ENCODE measurements at regions not wholly inside any gene's neighbourhood (a gene's known extent, or its start where the extent isn't known, plus 50 kb on each side); places are given as distances from the start of the nearest gene placed in this dataset.

DNA sequence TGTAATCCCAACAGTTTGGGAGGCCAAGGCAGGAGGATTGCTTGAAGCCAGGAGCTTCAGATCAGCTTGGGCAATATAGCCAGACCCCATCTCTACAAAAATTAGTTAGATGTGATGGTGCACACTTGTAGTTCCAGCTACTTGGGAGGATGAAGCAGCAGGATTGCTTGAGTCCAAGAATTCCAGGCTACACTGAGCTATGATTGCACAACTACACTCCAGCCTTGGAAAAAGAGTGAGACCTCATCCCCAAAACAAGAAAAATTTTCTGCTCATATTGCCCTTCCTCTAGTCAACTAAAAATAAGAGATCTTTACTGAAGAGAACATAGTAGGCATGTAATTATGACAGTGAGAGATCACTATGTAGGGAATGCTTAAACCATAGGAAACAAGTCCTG is 60.9 kb upstream of the SPATA12 start:
- no peaks in the 10 kb centered on the region for H3K79me2 ChIP-seq (ENCODE audit: insufficient read depth, low read length)
- TF ChIP-seq, protein P1, sequence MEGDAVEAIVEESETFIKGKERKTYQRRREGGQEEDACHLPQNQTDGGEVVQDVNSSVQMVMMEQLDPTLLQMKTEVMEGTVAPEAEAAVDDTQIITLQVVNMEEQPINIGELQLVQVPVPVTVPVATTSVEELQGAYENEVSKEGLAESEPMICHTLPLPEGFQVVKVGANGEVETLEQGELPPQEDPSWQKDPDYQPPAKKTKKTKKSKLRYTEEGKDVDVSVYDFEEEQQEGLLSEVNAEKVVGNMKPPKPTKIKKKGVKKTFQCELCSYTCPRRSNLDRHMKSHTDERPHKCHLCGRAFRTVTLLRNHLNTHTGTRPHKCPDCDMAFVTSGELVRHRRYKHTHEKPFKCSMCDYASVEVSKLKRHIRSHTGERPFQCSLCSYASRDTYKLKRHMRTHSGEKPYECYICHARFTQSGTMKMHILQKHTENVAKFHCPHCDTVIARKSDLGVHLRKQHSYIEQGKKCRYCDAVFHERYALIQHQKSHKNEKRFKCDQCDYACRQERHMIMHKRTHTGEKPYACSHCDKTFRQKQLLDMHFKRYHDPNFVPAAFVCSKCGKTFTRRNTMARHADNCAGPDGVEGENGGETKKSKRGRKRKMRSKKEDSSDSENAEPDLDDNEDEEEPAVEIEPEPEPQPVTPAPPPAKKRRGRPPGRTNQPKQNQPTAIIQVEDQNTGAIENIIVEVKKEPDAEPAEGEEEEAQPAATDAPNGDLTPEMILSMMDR (IDR thresholded peaks at IDR 0.05; ENCODE audit: insufficient read depth, low read length, poor library complexity, severe bottlenecking): no peak
- no peak for TF ChIP-seq EZH2phosphoT487 (conservative IDR thresholded peaks at IDR 0.05; ENCODE audit: low read length)
- no peak overlapping the region for H3K27ac ChIP-seq (ENCODE audit: low read depth, low read length)

DNA sequence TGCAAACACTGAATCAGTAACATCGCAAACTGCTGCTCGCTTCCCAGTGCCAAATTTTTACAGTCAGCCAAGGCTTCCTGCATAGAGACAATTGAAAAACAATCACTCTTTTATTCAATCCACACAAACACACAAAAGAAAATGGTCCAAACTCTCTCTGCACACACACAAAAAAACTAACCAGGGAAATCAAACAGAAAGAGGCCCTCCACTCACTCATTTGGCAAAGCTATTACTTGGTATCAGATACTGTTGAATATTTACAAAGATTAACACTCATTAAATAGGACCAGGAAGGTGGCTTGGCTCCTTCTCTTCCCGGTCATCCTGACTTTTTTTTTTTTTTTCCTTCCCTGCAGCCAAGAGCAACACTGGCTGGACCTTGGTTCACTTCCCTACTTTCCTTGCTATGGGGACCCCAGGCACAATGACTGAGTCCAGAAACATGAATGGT is 62.4 kb upstream of the SPATA12 start:
- H3K36me3 ChIP-seq (ENCODE audit: low read length): no peaks in the 10 kb centered on the region
- no peak overlapping the region for H3K27ac ChIP-seq (ENCODE audit: low read depth, low read length)
- no peaks in the 10 kb centered on the region for H3K9me3 ChIP-seq (ENCODE audit: insufficient read depth, low read length)
- H3K9ac ChIP-seq (ENCODE audit: low read length): no peak overlapping the region
- no peak overlapping the region for H3K4me2 ChIP-seq (ENCODE audit: low read depth, low read length, poor library complexity, severe bottlenecking)
- no peaks in the 10 kb centered on the region for H3F3A ChIP-seq (ENCODE audit: insufficient read depth)
- no peak for TF ChIP-seq EZH2phosphoT487 (conservative IDR thresholded peaks at IDR 0.05; ENCODE audit: low read length)
- TF ChIP-seq, protein P1 (IDR thresholded peaks at IDR 0.05; ENCODE audit: insufficient read depth, low read length, poor library complexity, severe bottlenecking): no peak
- H3K9me2 ChIP-seq (replicated peaks; ENCODE audit: insufficient read depth, low read length): no peaks in the 10 kb centered on the region
- no peaks in the 10 kb centered on the region for H3K27me3 ChIP-seq (ENCODE audit: low read length)
- no peaks in the 10 kb centered on the region for H3K79me2 ChIP-seq (ENCODE audit: insufficient read depth, low read length)
- no peak overlapping the region for H3K4me3 ChIP-seq (ENCODE audit: insufficient read depth, low read length, poor library complexity, severe bottlenecking)
- H2AFZ ChIP-seq (ENCODE audit: low read depth, low read length, severe bottlenecking): no peak overlapping the region
- no peaks in the 10 kb centered on the region for H4K20me1 ChIP-seq (ENCODE audit: low read depth, low read length)

More for the DNA sequence above, 60.9 kb upstream of the SPATA12 start:
- H3K27me3 ChIP-seq (ENCODE audit: low read length): no peaks in the 10 kb centered on the region
- H2AFZ ChIP-seq (ENCODE audit: low read depth, low read length, severe bottlenecking): no peak overlapping the region
- no peaks in the 10 kb centered on the region for H3K9me3 ChIP-seq (ENCODE audit: insufficient read depth, low read length)
- no peak overlapping the region for H3K9ac ChIP-seq (ENCODE audit: low read length)
- no peaks in the 10 kb centered on the region for H3F3A ChIP-seq (ENCODE audit: insufficient read depth)
- no peaks in the 10 kb centered on the region for H4K20me1 ChIP-seq (ENCODE audit: low read depth, low read length)
- no peaks in the 10 kb centered on the region for H3K36me3 ChIP-seq (ENCODE audit: low read length)
- no peak overlapping the region for H3K4me2 ChIP-seq (ENCODE audit: low read depth, low read length, poor library complexity, severe bottlenecking)
- H3K9me2 ChIP-seq (replicated peaks; ENCODE audit: insufficient read depth, low read length): no peaks in the 10 kb centered on the region
- H3K4me3 ChIP-seq (ENCODE audit: insufficient read depth, low read length, poor library complexity, severe bottlenecking): no peak overlapping the region

DNA sequence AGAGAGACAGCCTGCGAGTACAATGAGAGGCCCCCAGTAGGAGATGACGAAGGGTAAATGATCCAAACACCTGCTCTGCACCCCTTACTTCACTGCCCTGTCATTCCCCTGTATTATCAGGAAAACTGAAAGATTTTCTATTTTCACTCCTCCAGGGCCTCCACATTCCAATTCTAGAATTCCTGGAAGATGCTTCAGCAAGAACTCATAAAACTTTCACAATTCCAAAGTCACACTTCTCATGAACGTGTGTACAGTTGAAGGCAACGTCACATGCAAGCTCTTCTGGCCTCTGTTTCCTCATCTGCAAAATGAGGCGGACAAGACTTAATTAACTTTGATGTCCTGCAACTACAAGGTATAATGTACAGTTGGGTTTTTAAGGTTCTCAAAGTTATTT is 62.8 kb upstream of the SPATA12 start:
- Histone ChIP-seq H3K27ac (ENCODE audit: low read depth, low read length) (no peak overlapping the region), H3K36me3 (ENCODE audit: low read length) (no peaks in the 10 kb centered on the region), H3K9me3 (ENCODE audit: insufficient read depth, low read length) (no peaks in the 10 kb centered on the region), H2AFZ (ENCODE audit: low read depth, low read length, severe bottlenecking) (no peak overlapping the region), H3K79me2 (ENCODE audit: insufficient read depth, low read length) (no peaks in the 10 kb centered on the region), H3K4me2 (ENCODE audit: low read depth, low read length, poor library complexity, severe bottlenecking) (no peak overlapping the region), H4K20me1 (ENCODE audit: low read depth, low read length) (no peaks in the 10 kb centered on the region), H3K27me3 (ENCODE audit: low read length) (no peaks in the 10 kb centered on the region), H3K9me2 (replicated peaks; ENCODE audit: insufficient read depth, low read length) (no peaks in the 10 kb centered on the region), H3K4me3 (ENCODE audit: insufficient read depth, low read length, poor library complexity, severe bottlenecking) (no peak overlapping the region), H3F3A (ENCODE audit: insufficient read depth) (no peaks in the 10 kb centered on the region), H3K9ac (ENCODE audit: low read length) (no peak overlapping the region)
- TF ChIP-seq, protein P1 (IDR thresholded peaks at IDR 0.05; ENCODE audit: insufficient read depth, low read length, poor library complexity, severe bottlenecking): no peak

Measured in SU-DHL-6 (cell line).